GM12873 (cell line): ENCODE measurements at regions not wholly inside any gene's neighbourhood (a gene's known extent, or its start where the extent isn't known, plus 50 kb on each side); places are given as distances from the start of the nearest gene placed in this dataset.

Experiments
- CTCF ChIP-seq: IDR thresholded peaks from 2 replicates; pipeline ENCODE4 v1.5.1; 2012; ENCODE audit warnings: low read depth, mild to moderate bottlenecking, moderate library complexity, low read length, control low read depth; ENCODE audit not compliant: insufficient read depth; ENCODE audit errors: missing control alignments

- TF ChIP-seq CTCF: no peak
These were observed 503.3 kb downstream of the COG6 start for GRCh38 chr13:40158757-40159156.

- no peak for TF ChIP-seq CTCF
These were observed 504.3 kb downstream of the COG6 start for GRCh38 chr13:40159736-40160135.

- no peak for TF ChIP-seq CTCF
These were observed 505.3 kb downstream of the COG6 start for GRCh38 chr13:40160618-40161350.

- no peak for TF ChIP-seq CTCF
These were observed 505.1 kb downstream of the FOXO1 start for GRCh38 chr13:40161351-40161810.

- no peak for TF ChIP-seq CTCF
These were observed 504.5 kb downstream of the FOXO1 start for GRCh38 chr13:40161931-40162330.

- no peak for TF ChIP-seq CTCF
These were observed 503.1 kb downstream of the FOXO1 start for GRCh38 chr13:40163066-40164000.

GRCh38 chr13:40164133-40164532 lies 502.3 kb downstream of the FOXO1 start:
- no peak for TF ChIP-seq CTCF
